Esophagus muscularis mucosa (tissue), 4 donors: ENCODE measurements at regions not wholly inside any gene's neighbourhood (a gene's known extent, or its start where the extent isn't known, plus 50 kb on each side); places are given as distances from the start of the nearest gene placed in this dataset.

ENCODE experiments used
- DNase-seq: peaks from one replicate; pipeline ENCODE4 v3.0.0-alpha.2; 2017; ENCODE audit errors: extremely low spot score
- H3K27ac ChIP-seq, 4 donors: fragments of 200-600 bp; sonication (generic); replicated peaks in 1 of 4; 1 replicate in 3 of 4; 2 replicates in 1 of 4; pipeline ENCODE4 v1.5.1; 2016 to 2019; ENCODE audit warnings: mild to moderate bottlenecking in 1 of 4
- H3K27me3 ChIP-seq, 4 donors: fragments of 200-600 bp; sonication (generic); one replicate each; pipeline versions ENCODE4 v1.5.1 to v1.6.0; 2016 to 2019
- H3K36me3 ChIP-seq, 4 donors: fragments of 200-600 bp; sonication (generic); one replicate each; pipeline ENCODE4 v1.5.1; 2016 to 2019
- H3K4me1 ChIP-seq, 4 donors: fragments of 200-600 bp; sonication (generic); one replicate each; pipeline ENCODE4 v1.5.1; 2016 to 2019
- H3K4me3 ChIP-seq, 4 donors: fragments of 200-600 bp; sonication (generic); 1 replicate in 2 of 4; 2 replicates in 2 of 4; pipeline ENCODE4 v1.5.1; 2016 to 2019; ENCODE audit warnings: mild to moderate bottlenecking in 4 of 4, moderate library complexity in 1 of 4
- H3K9me3 ChIP-seq, 4 donors: fragments of 200-600 bp; sonication (generic); 1 replicate in 3 of 4; 2 replicates in 1 of 4; pipeline ENCODE4 v1.5.1; 2016 to 2019
- CTCF ChIP-seq, 3 experiments: fragments of 200-600 bp in 2 of 3; fragments of 450-650 bp in 1 of 3; sonication (generic) in 2 of 3; IDR thresholded peaks; one replicate each; pipeline ENCODE4 v1.5.1; 2017 to 2019; ENCODE audit warnings: antibody characterized with exemption in 3 of 3, mild to moderate bottlenecking in 2 of 3, moderate library complexity in 1 of 3
- EP300 ChIP-seq: sonication (generic); formaldehyde crosslinking; IDR thresholded peaks from one replicate; pipeline ENCODE4 v1.6.1; 2017; ENCODE audit warnings: antibody characterized with exemption
- POLR2A ChIP-seq: fragments of 450-650 bp; IDR thresholded peaks from one replicate; pipeline ENCODE4 v1.6.1; 2017; ENCODE audit warnings: antibody characterized with exemption, moderate library complexity, mild to moderate bottlenecking, low read depth
- POLR2AphosphoS5 ChIP-seq, 2 donors: sonication (generic); formaldehyde crosslinking; IDR thresholded peaks; one replicate each; pipeline ENCODE4 v1.6.1; 2017; ENCODE audit warnings: antibody characterized with exemption in 2 of 2
- WGBS: methylation state at CpG from one replicate; pipeline ENCODE4 v1.1.5; 2018; 5-methylcytosine and 5-hydroxymethylcytosine counted together
- intact Hi-C: fragments of 100-400 bp; cut with DNase I; formaldehyde crosslinking; loops from one replicate; pipeline ENCODE4 v1.15.1; 2023

- intact Hi-C loops = no loop called here
- WGBS = 88% methylated on average over 5 of the region's 5 CpGs
- no peaks in the 10 kb centered on the region for H3K27me3 ChIP-seq
- no peak overlapping the region for H3K27ac ChIP-seq
- no peaks in the 10 kb centered on the region for H3K36me3 ChIP-seq
- DNase-seq = no peak
- H3K4me3 ChIP-seq = no peak overlapping the region
- no peaks in the 10 kb centered on the region for H3K4me1 ChIP-seq
- no peak for TF ChIP-seq EP300
- no peak for TF ChIP-seq CTCF (IDR thresholded peaks at IDR 0.05)
- TF ChIP-seq POLR2AphosphoS5 (IDR thresholded peaks at IDR 0.05) = no peak
- no peak for TF ChIP-seq POLR2A
- H3K9me3 ChIP-seq = no peaks in the 10 kb centered on the region
Observed at GRCh38 chr10:3631701-3632330, 153.2 kb downstream of the KLF6 start.

DNA sequence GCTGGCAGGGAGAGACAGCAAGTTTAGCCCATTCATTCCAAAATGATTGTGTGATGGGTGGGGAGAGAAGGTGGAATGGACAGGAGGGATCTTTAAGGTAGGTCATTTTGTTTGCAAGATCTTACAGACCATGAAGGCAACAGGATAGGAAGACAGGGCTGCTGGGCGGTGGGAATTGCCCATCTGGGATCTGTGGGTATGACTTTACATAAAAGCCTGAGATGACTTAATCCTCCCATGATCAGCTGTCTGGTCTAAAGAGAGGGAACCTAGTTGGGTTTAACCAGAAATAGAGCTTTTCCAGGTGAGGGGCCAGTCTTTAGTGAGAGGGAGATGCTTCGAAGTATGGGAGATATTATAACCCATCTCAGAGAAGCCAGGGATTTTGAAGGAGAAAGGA is 153.7 kb downstream of the KLF6 start:
- 100% methylated on average over 2 of the region's 2 CpGs for WGBS
- Histone ChIP-seq H3K4me3 (no peak overlapping the region), H3K4me1 (peaks cover 0 to 2% (median 0%) of the 10 kb centered on the region in 4 donors), H3K27ac (no peak overlapping the region), H3K9me3 (no peaks in the 10 kb centered on the region), H3K36me3 (no peaks in the 10 kb centered on the region), H3K27me3 (no peaks in the 10 kb centered on the region)
- no peak for TF ChIP-seq EP300
- TF ChIP-seq CTCF (IDR thresholded peaks at IDR 0.05) = no peak
- TF ChIP-seq POLR2A = no peak
- TF ChIP-seq POLR2AphosphoS5 (IDR thresholded peaks at IDR 0.05) = no peak
- intact Hi-C loops = no loop called here
- no peak for DNase-seq

DNA sequence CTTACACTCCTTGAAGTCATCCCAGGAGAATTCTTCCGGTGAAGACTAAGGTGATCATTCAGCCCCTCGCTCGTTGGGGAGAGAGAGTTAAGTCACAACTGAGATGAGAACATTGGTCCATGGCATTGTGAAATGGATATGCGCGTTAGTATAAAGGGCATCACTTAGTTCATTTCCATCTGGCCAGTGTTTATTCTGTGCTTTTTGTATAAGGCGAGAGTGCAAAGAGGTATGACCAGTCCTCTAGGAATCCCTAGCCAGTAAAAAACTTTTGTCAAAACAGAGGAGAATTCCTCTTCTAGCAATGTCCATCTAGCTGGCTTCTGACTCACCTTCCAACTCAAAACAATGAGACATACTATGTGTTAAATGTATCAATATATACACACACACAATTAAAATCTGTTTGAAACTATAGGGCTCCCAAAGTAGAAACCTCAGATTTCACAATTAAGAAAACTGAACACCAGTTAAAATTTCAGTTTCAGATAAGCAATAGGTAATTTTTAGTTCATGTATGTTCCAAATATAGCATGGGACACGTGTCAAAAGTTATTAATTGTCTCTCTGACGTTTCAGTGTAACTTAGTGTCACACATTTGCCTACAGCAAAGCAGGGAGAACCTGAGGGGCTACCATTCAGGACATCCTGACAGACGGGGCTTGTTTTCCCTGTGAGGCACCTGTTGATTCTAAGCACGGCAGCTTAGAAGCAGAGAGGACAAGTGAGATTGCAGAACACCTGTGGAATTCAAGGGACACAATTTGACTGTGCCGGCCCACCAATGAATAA is 158.9 kb downstream of the KLF6 start:
- whole genome bisulfite sequencing = 74% methylated on average over 11 of the region's 11 CpGs
- Histone ChIP-seq H3K4me1 (peaks cover 10 to 34% (median 27%) of the 10 kb centered on the region in 4 donors), H3K4me3 (no peak overlapping the region), H3K27ac (peak overlapping the region in 3 of 4 donors; percentile 4 to 23 (median 21)), H3K36me3 (no peaks in the 10 kb centered on the region), H3K9me3 (no peaks in the 10 kb centered on the region), H3K27me3 (no peaks in the 10 kb centered on the region)
- no peak for TF ChIP-seq EP300
- intact Hi-C loops = loop anchor here (10.0 kb wide), 1 partner anchor 149 kb away; no protein-coding TSS in a partner anchor
- no peak for DNase-seq

- H3K4me1 ChIP-seq = peaks cover 10 to 34% (median 27%) of the 10 kb centered on the region in 4 donors
- TF ChIP-seq CTCF (IDR thresholded peaks at IDR 0.05) = no peak
- TF ChIP-seq POLR2AphosphoS5 (IDR thresholded peaks at IDR 0.05) = peak; percentile 17 to 47
- no peak overlapping the region for H3K4me3 ChIP-seq
- peaks cover 0 to 6% (median 0%) of the 10 kb centered on the region in 4 donors for H3K9me3 ChIP-seq
- H3K36me3 ChIP-seq = no peaks in the 10 kb centered on the region
- no peaks in the 10 kb centered on the region for H3K27me3 ChIP-seq
- no peak for DNase-seq
- WGBS = 80% methylated on average over 8 of the region's 8 CpGs
- intact Hi-C loops = loop anchor here (10.0 kb wide), 1 partner anchor 150 kb away; no protein-coding TSS in a partner anchor
- H3K27ac ChIP-seq = peak overlapping the region; percentile 65 to 71 (median 70)
Observed at GRCh38 chr10:3624367-3624766, 160.6 kb downstream of the KLF6 start.

DNA sequence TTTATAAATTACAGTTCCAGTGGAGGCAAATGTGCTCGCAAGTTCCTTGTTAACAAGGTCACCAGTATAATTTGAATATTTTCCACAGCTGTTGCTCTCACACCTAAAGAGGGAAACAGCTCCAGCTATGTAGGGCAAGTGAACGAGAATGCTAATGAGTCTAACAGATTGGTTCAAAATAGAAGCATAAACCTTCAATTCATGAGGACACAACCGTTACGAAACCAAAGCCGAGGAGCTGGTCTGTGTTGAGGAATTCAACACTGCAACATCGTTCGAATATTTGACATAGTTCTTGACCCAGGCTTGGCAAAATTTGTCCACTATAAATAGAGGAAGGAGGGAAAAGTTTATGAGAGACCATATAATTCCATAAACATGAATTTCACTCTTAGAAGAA is 161.3 kb downstream of the KLF6 start:
- WGBS = 28% methylated on average over 7 of the region's 7 CpGs
- intact Hi-C loops = loop anchor here (10.0 kb wide), 1 partner anchor 151 kb away; no protein-coding TSS in a partner anchor
- H3K27me3 ChIP-seq = no peaks in the 10 kb centered on the region
- no peaks in the 10 kb centered on the region for H3K36me3 ChIP-seq
- H3K9me3 ChIP-seq = peaks cover 0 to 6% (median 0%) of the 10 kb centered on the region in 4 donors
- peak overlapping the region in 1 of 4 donors; percentile 12 for H3K4me3 ChIP-seq
- peaks cover 10 to 34% (median 27%) of the 10 kb centered on the region in 4 donors for H3K4me1 ChIP-seq
- DNase-seq = no peak
- TF ChIP-seq POLR2AphosphoS5 (IDR thresholded peaks at IDR 0.05) (peak; percentile 39 to 54), EP300 (peak; percentile 26), POLR2A (no peak)
- peak overlapping the region; percentile 65 to 71 (median 70) for H3K27ac ChIP-seq
